GM12878 (cell line): ENCODE measurements at regions not wholly inside any gene's neighbourhood (a gene's known extent, or its start where the extent isn't known, plus 50 kb on each side); places are given as distances from the start of the nearest gene placed in this dataset.

Source experiments
- ATAC-seq: fragments of 200-7000 bp; cut with Tn5 transposase; 3 replicates; pipeline ENCODE4 v1.9.1; 2020; ENCODE audit warnings: mild to moderate bottlenecking, moderate library complexity
- BruUV-seq: library from RNA; stranded (reverse); fragments of 400-500 nt; replicated peaks from 2 replicates; lab custom pipeline; 2021; lab: Mats Ljungman, UMichigan
- CTCF ChIA-PET: fragments of 300-600 bp; sonication (Branson Sonifier 250); formaldehyde crosslinking; extraction: SDS; loops from one replicate; lab custom pipeline; 2021; ENCODE audit warnings: inconsistent platforms; lab: Yijun Ruan, JAX
- POLR2A ChIA-PET: fragments of 350-600 bp; formaldehyde crosslinking; extraction: SDS; loops from one replicate; lab custom pipeline; 2021; ENCODE audit warnings: inconsistent platforms; lab: Charles Lee
- RAD21 ChIA-PET: fragments of 300-600 bp; sonication (Branson Sonifier 250); formaldehyde crosslinking; loops from one replicate; lab custom pipeline; 2023; ENCODE audit warnings: antibody characterized with exemption; ENCODE audit not compliant: unreplicated experiment; lab: Charles Lee
- SMC1A ChIA-PET: fragments of 300-600 bp; sonication (Branson Sonifier 250); formaldehyde crosslinking; loops from one replicate; lab custom pipeline; 2023; ENCODE audit not compliant: unreplicated experiment, uncharacterized antibody; lab: Charles Lee
- DNase-seq: peaks from one replicate; pipeline ENCODE4 v3.0.0-alpha.2; 2011; ENCODE audit warnings: low read depth, low spot score
- FAIRE-seq: peaks from 3 replicates; lab custom pipeline; 2011; peaks lifted over from hg19 to GRCh38; lab: Jason Lieb, UNC
- H2AFZ ChIP-seq: 2 replicates; pipeline ENCODE4 v1.6.0; 2011; ENCODE audit warnings: low read depth, low read length, control low read depth; ENCODE audit not compliant: control insufficient read depth
- H3K27ac ChIP-seq: 2 replicates; pipeline ENCODE4 v1.5.1; 2011; ENCODE audit warnings: control low read depth; ENCODE audit not compliant: control insufficient read depth, insufficient read depth
- H3K27me3 ChIP-seq, 2 experiments: replicated peaks in 1 of 2; 2 replicates each; pipeline versions ENCODE4 v1.6.0 to v1.6.1; 2011; ENCODE audit warnings: low read length in 1 of 2; ENCODE audit not compliant: control insufficient read depth in 2 of 2, insufficient read depth in 2 of 2
- H3K36me3 ChIP-seq, 2 experiments: 2 replicates each; pipeline ENCODE4 v1.5.1; 2011; ENCODE audit warnings: low read length in 1 of 2; ENCODE audit not compliant: control insufficient read depth in 2 of 2, insufficient read depth in 2 of 2
- H3K4me1 ChIP-seq: 2 replicates; pipeline ENCODE4 v1.6.1; 2011; ENCODE audit warnings: mild to moderate bottlenecking, low read length, moderate library complexity, mixed read lengths; ENCODE audit not compliant: control insufficient read depth, insufficient read depth
- H3K4me2 ChIP-seq: 2 replicates; pipeline ENCODE4 v1.6.0; 2011; ENCODE audit warnings: control low read depth; ENCODE audit not compliant: control insufficient read depth, insufficient read depth
- H3K4me3 ChIP-seq: fragments of 200-600 bp; sonication (generic); 2 replicates; pipeline ENCODE4 v1.5.1; 2016
- H3K79me2 ChIP-seq: 2 replicates; pipeline ENCODE4 v1.6.0; 2011; ENCODE audit warnings: low read length; ENCODE audit not compliant: control insufficient read depth, insufficient read depth
- H3K9ac ChIP-seq: 2 replicates; pipeline ENCODE4 v1.8.0; 2011; ENCODE audit warnings: low read length, control low read depth, mixed read lengths; ENCODE audit not compliant: control insufficient read depth, insufficient read depth
- H3K9me3 ChIP-seq: replicated peaks from 3 replicates; pipeline ENCODE4 v1.5.1; 2011; ENCODE audit warnings: mild to moderate bottlenecking, low read length; ENCODE audit not compliant: control insufficient read depth, insufficient read depth
- H4K20me1 ChIP-seq: 2 replicates; pipeline ENCODE4 v1.6.0; 2011; ENCODE audit not compliant: control insufficient read depth, insufficient read depth
- BRCA1 ChIP-seq: IDR thresholded peaks from 2 replicates; pipeline ENCODE4 v1.6.1; 2011; ENCODE audit warnings: low read depth, low read length, improper control_type of control experiment
- CBFB ChIP-seq: IDR thresholded peaks from 2 replicates; pipeline ENCODE4 v1.6.1; 2016; ENCODE audit warnings: antibody characterized with exemption, low read depth
- ELK1 ChIP-seq: IDR thresholded peaks from 2 replicates; pipeline ENCODE4 v1.6.1; 2012; ENCODE audit warnings: low read depth, low read length, improper control_type of control experiment
- MLLT1 ChIP-seq: fragments of 450-650 bp; IDR thresholded peaks from 2 replicates; pipeline ENCODE4 v1.6.1; 2016; ENCODE audit warnings: mild to moderate bottlenecking
- NFYB ChIP-seq: IDR thresholded peaks from 2 replicates; pipeline ENCODE4 v1.6.1; 2011; ENCODE audit warnings: low read depth, mild to moderate bottlenecking, low read length, improper control_type of control experiment, moderate library complexity; ENCODE audit not compliant: insufficient read depth
- NR2C1 ChIP-seq: fragments of 450-650 bp; IDR thresholded peaks from 2 replicates; pipeline ENCODE4 v1.6.1; 2017; ENCODE audit warnings: antibody characterized with exemption, mild to moderate bottlenecking, moderate library complexity
- NR2F1 ChIP-seq: fragments of 450-650 bp; conservative IDR thresholded peaks from 2 replicates; pipeline ENCODE4 v1.6.1; 2017; ENCODE audit warnings: mild to moderate bottlenecking
- SMAD5 ChIP-seq: IDR thresholded peaks from 2 replicates; pipeline ENCODE4 v1.6.1; 2016; ENCODE audit warnings: antibody characterized with exemption, low read depth
- SP1 ChIP-seq: IDR thresholded peaks from one replicate; pipeline ENCODE4 v1.6.1; 2011; ENCODE audit warnings: low read depth, low read length
- SREBF1 ChIP-seq: IDR thresholded peaks from 2 replicates; pipeline ENCODE4 v1.6.1; 2012; ENCODE audit warnings: mild to moderate bottlenecking, low read length
- SUZ12 ChIP-seq: fragments of 200-600 bp; sonication (generic); IDR thresholded peaks from one replicate; pipeline ENCODE4 v1.6.1; 2018; ENCODE audit warnings: antibody characterized with exemption, mild to moderate bottlenecking; ENCODE audit not compliant: unreplicated experiment
- USF1 ChIP-seq: IDR thresholded peaks from 2 replicates; pipeline ENCODE4 v1.6.1; 2011; ENCODE audit warnings: borderline replicate concordance, low read depth, mild to moderate bottlenecking, moderate library complexity, mixed read lengths, low read length; ENCODE audit not compliant: insufficient read depth; ENCODE audit errors: extremely low read length
- ZZZ3 ChIP-seq: IDR thresholded peaks from 2 replicates; pipeline ENCODE4 v1.6.1; 2011; ENCODE audit warnings: low read depth; ENCODE audit not compliant: control insufficient read depth, insufficient read length
- WGBS: methylation state at CpG from one replicate; pipeline ENCODE4 v1.1.6; 2016; ENCODE audit warnings: low lambda C conversion rate; ENCODE audit not compliant: insufficient replicate concordance, insufficient coverage; ENCODE audit errors: missing lambda C conversion rate; 5-methylcytosine and 5-hydroxymethylcytosine counted together
- in situ Hi-C: fragments of 300-500 bp; cut with MboI; formaldehyde crosslinking; loops from 9 replicates; pipeline ENCODE4 v1.14.3; 2018; ENCODE audit warnings: mixed read lengths
- intact Hi-C: fragments of 100-400 bp; cut with micrococcal nuclease; formaldehyde crosslinking; loops from one replicate; pipeline ENCODE4 v1.14.2; 2022; ENCODE audit not compliant: unreplicated experiment

- TF ChIP-seq ELK1 (no peak), ZZZ3 (no peak), SP1 (no peak), NR2F1 (no peak)
Observed at GRCh38 chr11:87600938-87601337, 563.2 kb downstream of the TMEM135 start (continued).

- no peak for ATAC-seq
- no peak overlapping the region for H3K4me3 ChIP-seq
- no peaks in the 10 kb centered on the region for H4K20me1 ChIP-seq
- ChIA-PET SMC1A (no interaction called here), CTCF (no interaction called here), POLR2A (interaction anchor here (0.6 kb wide), 1 partner anchor 20 kb away, joined by 6 read pairs; no protein-coding TSS in a partner anchor), RAD21 (no interaction called here)
- no peak overlapping the region for H2AFZ ChIP-seq
- no peaks in the 10 kb centered on the region for H3K27me3 ChIP-seq
- no peak overlapping the region for H3K27ac ChIP-seq
- H3K9ac ChIP-seq, result no peak overlapping the region
- no peaks in the 10 kb centered on the region for H3K9me3 ChIP-seq
- H3K36me3 ChIP-seq, result no peaks in the 10 kb centered on the region
- H3K4me2 ChIP-seq, result no peak overlapping the region
- no peak for FAIRE-seq
- TF ChIP-seq SREBF1, result no peak
- no peak for TF ChIP-seq NR2C1
- TF ChIP-seq NFYB, result no peak
- no peaks in the 10 kb centered on the region for H3K79me2 ChIP-seq
- intact Hi-C loops (no loop called here), in situ Hi-C loops (no loop called here)
- H3K4me1 ChIP-seq, result no peaks in the 10 kb centered on the region
- no TSS peak for BruUV-seq
- DNase-seq, result no peak
Observed at GRCh38 chr11:87597725-87598124, 560.0 kb downstream of the TMEM135 start.

GRCh38 chr11:87596176-87596575 lies 558.4 kb downstream of the TMEM135 start:
- no TSS peak for BruUV-seq
- intact Hi-C loops, result no loop called here
- TF ChIP-seq SUZ12, result no peak
- no peak for TF ChIP-seq MLLT1
- TF ChIP-seq CBFB, result no peak
- TF ChIP-seq BRCA1, result no peak
- TF ChIP-seq NR2C1, result no peak
- TF ChIP-seq USF1, result no peak
- no peak for TF ChIP-seq SMAD5

More at GRCh38 chr11:87596176-87596575, 558.4 kb downstream of the TMEM135 start:
- in situ Hi-C loops, result no loop called here
- RAD21 ChIA-PET, result no interaction called here
- Histone ChIP-seq H3K27me3 (no peaks in the 10 kb centered on the region), H3K4me2 (no peak overlapping the region), H3K9me3 (no peaks in the 10 kb centered on the region), H4K20me1 (no peaks in the 10 kb centered on the region), H3K4me1 (no peaks in the 10 kb centered on the region), H2AFZ (no peak overlapping the region), H3K36me3 (no peaks in the 10 kb centered on the region), H3K79me2 (no peaks in the 10 kb centered on the region), H3K27ac (no peak overlapping the region), H3K9ac (no peak overlapping the region), H3K4me3 (no peak overlapping the region)
- ATAC-seq (no peak), DNase-seq (no peak), FAIRE-seq (no peak)
- 17% methylated on average over 5 of the region's 5 CpGs for WGBS
- CTCF ChIA-PET, result no interaction called here
- POLR2A ChIA-PET, result no interaction called here
- SMC1A ChIA-PET, result no interaction called here
